ENCODE measurements at regions not wholly inside any gene's neighbourhood (a gene's known extent, or its start where the extent isn't known, plus 50 kb on each side); places are given as distances from the start of the nearest gene placed in this dataset.

GRCh38 chr16:50453446-50453845 is 84.7 kb upstream of the BRD7 start:
- DNase-seq (ENCODE audit: low spot score), result no peak

GRCh38 chr16:50451951-50452508 is 83.2 kb upstream of the BRD7 start:
- no peaks in the 10 kb centered on the region for H3K9me3 ChIP-seq (ENCODE audit: low read depth, low read length, poor library complexity, severe bottlenecking)
- H3K4me3 ChIP-seq (ENCODE audit: low read depth, low read length, poor library complexity, severe bottlenecking), result no peak overlapping the region
- CTCF ChIA-PET, result no interaction called here
- POLR2A ChIA-PET (ENCODE audit: low non-redundant PET), result no interaction called here
- H3K27me3 ChIP-seq (replicated peaks; ENCODE audit: insufficient read depth, low read depth, low read length, poor library complexity), result no peaks in the 10 kb centered on the region
- no peak overlapping the region for H3K27ac ChIP-seq (ENCODE audit: low read depth, low read length, poor library complexity, severe bottlenecking)
- TF ChIP-seq EZH2 (IDR thresholded peaks at IDR 0.05; ENCODE audit: borderline replicate concordance, low read depth, low read length, poor library complexity, severe bottlenecking) (no peak), CTCF (conservative IDR thresholded peaks at IDR 0.05; ENCODE audit: low read depth, low read length) (no peak)
- H3K4me1 ChIP-seq (ENCODE audit: insufficient read depth, low read length, poor library complexity, severe bottlenecking), result no peaks in the 10 kb centered on the region
- intact Hi-C loops (cut with micrococcal nuclease; ENCODE audit: unreplicated experiment), result no loop called here
- no peak for DNase-seq (ENCODE audit: low spot score)
- H3K36me3 ChIP-seq (ENCODE audit: insufficient read depth, low read length, poor library complexity, severe bottlenecking), result no peaks in the 10 kb centered on the region
- BruUV-seq (replicated peaks), result no TSS peak

More at GRCh38 chr16:50453446-50453845, 84.7 kb upstream of the BRD7 start:
- Histone ChIP-seq H3K4me1 (ENCODE audit: insufficient read depth, low read length, poor library complexity, severe bottlenecking) (no peaks in the 10 kb centered on the region), H3K9me3 (ENCODE audit: low read depth, low read length, poor library complexity, severe bottlenecking) (no peaks in the 10 kb centered on the region), H3K27ac (ENCODE audit: low read depth, low read length, poor library complexity, severe bottlenecking) (no peak overlapping the region), H3K4me3 (ENCODE audit: low read depth, low read length, poor library complexity, severe bottlenecking) (no peak overlapping the region), H3K27me3 (replicated peaks; ENCODE audit: insufficient read depth, low read depth, low read length, poor library complexity) (peaks cover 3% of the 10 kb centered on the region), H3K36me3 (ENCODE audit: insufficient read depth, low read length, poor library complexity, severe bottlenecking) (no peaks in the 10 kb centered on the region)
- ChIA-PET CTCF (no interaction called here), POLR2A (ENCODE audit: low non-redundant PET) (no interaction called here)
- intact Hi-C loops (cut with micrococcal nuclease; ENCODE audit: unreplicated experiment), result no loop called here
- BruUV-seq (replicated peaks), result no TSS peak
- TF ChIP-seq EZH2 (IDR thresholded peaks at IDR 0.05; ENCODE audit: borderline replicate concordance, low read depth, low read length, poor library complexity, severe bottlenecking) (no peak), CTCF (conservative IDR thresholded peaks at IDR 0.05; ENCODE audit: low read depth, low read length) (no peak)

GRCh38 chr16:50450957-50451356 is 82.2 kb upstream of the BRD7 start:
- BruUV-seq (replicated peaks), result no TSS peak
- TF ChIP-seq CTCF (conservative IDR thresholded peaks at IDR 0.05; ENCODE audit: low read depth, low read length) (no peak), EZH2 (IDR thresholded peaks at IDR 0.05; ENCODE audit: borderline replicate concordance, low read depth, low read length, poor library complexity, severe bottlenecking) (no peak)
- ChIA-PET POLR2A (ENCODE audit: low non-redundant PET) (no interaction called here), CTCF (no interaction called here)
- H3K9me3 ChIP-seq (ENCODE audit: low read depth, low read length, poor library complexity, severe bottlenecking), result no peaks in the 10 kb centered on the region
- H3K4me1 ChIP-seq (ENCODE audit: insufficient read depth, low read length, poor library complexity, severe bottlenecking), result no peaks in the 10 kb centered on the region
- H3K27me3 ChIP-seq (replicated peaks; ENCODE audit: insufficient read depth, low read depth, low read length, poor library complexity), result no peaks in the 10 kb centered on the region
- DNase-seq (ENCODE audit: low spot score), result no peak
- H3K36me3 ChIP-seq (ENCODE audit: insufficient read depth, low read length, poor library complexity, severe bottlenecking), result no peaks in the 10 kb centered on the region
- no peak overlapping the region for H3K27ac ChIP-seq (ENCODE audit: low read depth, low read length, poor library complexity, severe bottlenecking)
- H3K4me3 ChIP-seq (ENCODE audit: low read depth, low read length, poor library complexity, severe bottlenecking), result no peak overlapping the region
- intact Hi-C loops (cut with micrococcal nuclease; ENCODE audit: unreplicated experiment), result no loop called here
